Tibial nerve (tissue), 3 donors: ENCODE measurements at regions not wholly inside any gene's neighbourhood (a gene's known extent, or its start where the extent isn't known, plus 50 kb on each side); places are given as distances from the start of the nearest gene placed in this dataset.
"Not testable (repeated sequence)": the region's sequence is repeated elsewhere in the genome, so short reads cannot be mapped to it uniquely, and the experiment has no call there.

ENCODE experiments used
- POLR2A ChIP-seq, 2 donors: fragments of 450-650 bp; IDR thresholded peaks; one replicate each; pipeline ENCODE4 v1.6.1; 2017; ENCODE audit warnings: antibody characterized with exemption in 2 of 2, mild to moderate bottlenecking in 2 of 2, moderate library complexity in 2 of 2
- TF ChIP-seq, protein P1 (sequence below), 5 experiments: fragments of 200-600 bp in 3 of 5; fragments of 450-650 bp in 2 of 5; sonication (generic) in 3 of 5; IDR thresholded peaks; one replicate each; pipeline ENCODE4 v1.5.1; 2016 to 2019; ENCODE audit warnings: antibody characterized with exemption in 5 of 5, mild to moderate bottlenecking in 3 of 5, moderate library complexity in 2 of 5

DNA sequence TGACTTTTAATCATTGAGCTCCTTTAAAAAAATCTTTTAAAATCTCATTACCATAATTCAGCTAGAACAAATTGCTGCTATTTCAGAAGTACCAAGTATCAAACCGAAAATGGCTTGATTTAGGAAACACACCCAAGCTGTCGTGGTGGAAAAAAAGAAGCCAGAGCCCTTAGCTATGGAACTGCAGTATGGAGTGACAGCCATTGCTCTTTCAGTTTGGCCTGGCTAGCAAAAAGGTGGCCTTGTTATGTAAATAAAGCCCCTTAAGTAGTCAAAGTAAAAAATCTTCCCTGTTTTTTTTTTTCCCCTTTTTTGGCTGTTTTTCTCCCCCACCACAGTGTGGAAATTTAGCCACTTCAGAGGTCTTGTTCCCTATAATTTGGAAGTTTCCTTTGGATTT, 66.0 kb upstream of the PTPN20 start:
- TF ChIP-seq, protein P1, sequence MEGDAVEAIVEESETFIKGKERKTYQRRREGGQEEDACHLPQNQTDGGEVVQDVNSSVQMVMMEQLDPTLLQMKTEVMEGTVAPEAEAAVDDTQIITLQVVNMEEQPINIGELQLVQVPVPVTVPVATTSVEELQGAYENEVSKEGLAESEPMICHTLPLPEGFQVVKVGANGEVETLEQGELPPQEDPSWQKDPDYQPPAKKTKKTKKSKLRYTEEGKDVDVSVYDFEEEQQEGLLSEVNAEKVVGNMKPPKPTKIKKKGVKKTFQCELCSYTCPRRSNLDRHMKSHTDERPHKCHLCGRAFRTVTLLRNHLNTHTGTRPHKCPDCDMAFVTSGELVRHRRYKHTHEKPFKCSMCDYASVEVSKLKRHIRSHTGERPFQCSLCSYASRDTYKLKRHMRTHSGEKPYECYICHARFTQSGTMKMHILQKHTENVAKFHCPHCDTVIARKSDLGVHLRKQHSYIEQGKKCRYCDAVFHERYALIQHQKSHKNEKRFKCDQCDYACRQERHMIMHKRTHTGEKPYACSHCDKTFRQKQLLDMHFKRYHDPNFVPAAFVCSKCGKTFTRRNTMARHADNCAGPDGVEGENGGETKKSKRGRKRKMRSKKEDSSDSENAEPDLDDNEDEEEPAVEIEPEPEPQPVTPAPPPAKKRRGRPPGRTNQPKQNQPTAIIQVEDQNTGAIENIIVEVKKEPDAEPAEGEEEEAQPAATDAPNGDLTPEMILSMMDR (IDR thresholded peaks at IDR 0.05) = not testable (repeated sequence)
- TF ChIP-seq POLR2A (IDR thresholded peaks at IDR 0.05) = not testable (repeated sequence)
